Thyroid gland (tissue), 4 donors: ENCODE measurements at regions not wholly inside any gene's neighbourhood (a gene's known extent, or its start where the extent isn't known, plus 50 kb on each side); places are given as distances from the start of the nearest gene placed in this dataset.

ENCODE experiments used
- POLR2A ChIP-seq, 2 donors: fragments of 450-650 bp; IDR thresholded peaks; one replicate each; pipeline ENCODE4 v1.6.1; 2017; ENCODE audit warnings: antibody characterized with exemption in 2 of 2, mild to moderate bottlenecking in 2 of 2, moderate library complexity in 1 of 2
- TF ChIP-seq, protein P1 (sequence below), 6 experiments: fragments of 200-600 bp in 3 of 6; fragments of 450-650 bp in 3 of 6; sonication (generic) in 3 of 6; IDR thresholded peaks; one replicate each; pipeline ENCODE4 v1.5.1; 2016 to 2019; ENCODE audit warnings: antibody characterized with exemption in 6 of 6, mild to moderate bottlenecking in 2 of 6, inconsistent platforms in 1 of 6, moderate library complexity in 1 of 6

DNA sequence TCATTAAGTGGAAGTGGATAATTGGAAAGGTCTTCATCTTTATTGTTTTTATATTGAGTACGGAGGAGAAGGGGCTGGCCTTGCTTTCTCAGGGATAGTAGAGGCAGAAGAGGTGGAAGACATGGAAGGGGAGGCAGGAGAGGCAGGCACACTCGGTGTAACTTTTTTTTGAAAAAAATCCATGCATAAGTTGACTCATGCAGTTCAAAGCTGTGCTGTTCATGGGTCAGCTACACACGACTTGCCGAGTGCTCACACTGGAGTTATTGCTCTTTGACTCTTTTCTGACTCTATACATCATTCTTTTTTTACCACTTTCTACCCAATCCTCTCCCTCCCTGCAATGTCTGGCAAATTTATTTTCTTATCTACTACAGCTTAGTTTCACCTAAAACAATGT, 158.3 kb upstream of the AADAT start:
- TF ChIP-seq POLR2A (IDR thresholded peaks at IDR 0.05): no peak
- TF ChIP-seq, protein P1, sequence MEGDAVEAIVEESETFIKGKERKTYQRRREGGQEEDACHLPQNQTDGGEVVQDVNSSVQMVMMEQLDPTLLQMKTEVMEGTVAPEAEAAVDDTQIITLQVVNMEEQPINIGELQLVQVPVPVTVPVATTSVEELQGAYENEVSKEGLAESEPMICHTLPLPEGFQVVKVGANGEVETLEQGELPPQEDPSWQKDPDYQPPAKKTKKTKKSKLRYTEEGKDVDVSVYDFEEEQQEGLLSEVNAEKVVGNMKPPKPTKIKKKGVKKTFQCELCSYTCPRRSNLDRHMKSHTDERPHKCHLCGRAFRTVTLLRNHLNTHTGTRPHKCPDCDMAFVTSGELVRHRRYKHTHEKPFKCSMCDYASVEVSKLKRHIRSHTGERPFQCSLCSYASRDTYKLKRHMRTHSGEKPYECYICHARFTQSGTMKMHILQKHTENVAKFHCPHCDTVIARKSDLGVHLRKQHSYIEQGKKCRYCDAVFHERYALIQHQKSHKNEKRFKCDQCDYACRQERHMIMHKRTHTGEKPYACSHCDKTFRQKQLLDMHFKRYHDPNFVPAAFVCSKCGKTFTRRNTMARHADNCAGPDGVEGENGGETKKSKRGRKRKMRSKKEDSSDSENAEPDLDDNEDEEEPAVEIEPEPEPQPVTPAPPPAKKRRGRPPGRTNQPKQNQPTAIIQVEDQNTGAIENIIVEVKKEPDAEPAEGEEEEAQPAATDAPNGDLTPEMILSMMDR (IDR thresholded peaks at IDR 0.05): no peak
